ENCODE measurements at regions not wholly inside any gene's neighbourhood (a gene's known extent, or its start where the extent isn't known, plus 50 kb on each side); places are given as distances from the start of the nearest gene placed in this dataset.
A peak's percentile ranks its signal among the peaks of the same experiment; 100 is the strongest.
"Not testable (repeated sequence)": the region's sequence is repeated elsewhere in the genome, so short reads cannot be mapped to it uniquely, and the experiment has no call there.

- DNase-seq, result no peak
Measured at GRCh38 chr5:171725205-171725601, 60.4 kb upstream of the SMIM23 start.

DNA sequence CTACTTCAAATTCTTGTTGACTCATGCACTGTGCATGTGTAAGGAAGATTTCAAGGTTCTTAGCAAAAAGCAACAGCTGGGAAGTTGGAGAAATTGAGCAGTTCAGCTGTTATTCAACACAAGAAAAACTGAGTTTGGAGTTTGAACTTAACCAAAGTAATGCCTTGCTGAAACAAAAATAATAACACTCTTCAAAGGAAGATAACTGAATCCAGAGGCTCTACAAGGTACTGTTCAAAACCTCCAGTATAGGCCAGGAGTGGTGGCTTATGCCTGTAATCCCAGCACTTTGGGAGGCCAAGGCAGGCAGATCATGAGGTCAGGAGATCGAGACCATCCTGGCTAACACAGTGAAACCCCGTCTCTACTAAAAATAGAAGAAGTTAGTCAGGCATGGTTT, 58.8 kb upstream of the SMIM23 start:
- DNase-seq, result not testable (repeated sequence)

- peak; percentile 25 for DNase-seq
Measured at GRCh38 chr5:171728686-171729085, 56.9 kb upstream of the SMIM23 start.

All from KG1 (cell line).